Psoas muscle (tissue), 7 donors: ENCODE measurements at regions not wholly inside any gene's neighbourhood (a gene's known extent, or its start where the extent isn't known, plus 50 kb on each side); places are given as distances from the start of the nearest gene placed in this dataset.

ENCODE experiments used
- ATAC-seq, 4 donors: fragments of 200-7000 bp; cut with Tn5 transposase; one replicate each; pipeline ENCODE4 v1.9.1; 2020; ENCODE audit warnings: moderate library complexity in 3 of 4, mild to moderate bottlenecking in 2 of 4
- DNase-seq, 2 donors: peaks; one replicate each; pipeline ENCODE4 v3.0.0-alpha.2; 2020
- H3K27ac ChIP-seq: fragments of 200-600 bp; one replicate; pipeline ENCODE4 v1.8.0; 2022
- H3K27me3 ChIP-seq, 3 donors: fragments of 200-600 bp in 1 of 3; one replicate each; pipeline versions ENCODE4 v1.6.1 to v1.8.0; 2013 to 2022; ENCODE audit warnings: low read length in 2 of 3, mild to moderate bottlenecking in 2 of 3, moderate library complexity in 1 of 3; ENCODE audit not compliant: insufficient read depth in 3 of 3
- H3K36me3 ChIP-seq, 2 donors: fragments of 200-600 bp in 1 of 2; one replicate each; pipeline versions ENCODE4 v1.6.1 to v1.8.0; 2013 to 2022; ENCODE audit warnings: low read depth in 1 of 2, mild to moderate bottlenecking in 1 of 2, moderate library complexity in 1 of 2; ENCODE audit not compliant: insufficient read depth in 1 of 2
- H3K4me1 ChIP-seq: fragments of 200-600 bp; one replicate; pipeline ENCODE4 v1.8.0; 2022
- H3K4me3 ChIP-seq: fragments of 200-600 bp; one replicate; pipeline ENCODE4 v1.8.0; 2022; ENCODE audit warnings: mild to moderate bottlenecking
- H3K9me3 ChIP-seq: fragments of 200-600 bp; one replicate; pipeline ENCODE4 v1.8.0; 2022
- WGBS, 3 donors: extraction: QIAGEN DNeasy Blood & Tissue Kit; methylation state at CpG; one replicate each; pipeline versions ENCODE4 v1.1.6 to v1.1.7; 2013; 5-methylcytosine and 5-hydroxymethylcytosine counted together
- intact Hi-C, 2 donors: fragments of 100-400 bp; cut with DNase I; formaldehyde crosslinking; loops; one replicate each; pipeline versions ENCODE4 v1.11.0 to v1.14.2; 2022
- TF ChIP-seq, protein P1 (sequence below): fragments of 200-600 bp; IDR thresholded peaks from one replicate; pipeline ENCODE4 v1.8.0; 2022; ENCODE audit warnings: antibody characterized with exemption
- donor health status: healthy with polysubstance abuse.
- donor health status: DM: no; HTN: no; CAD: no; lungs with moderate emphysema.
- donor health status: Bipolar disorder and iron deficiency.
- donor health status: healthy.
- donor health status: DM: yes; HTN: yes; CAD: no.
- donor health status: DM: no; HTN: no; CAD: no.
- donor health status: DM: yes; HTN: yes; CAD: no.

DNA sequence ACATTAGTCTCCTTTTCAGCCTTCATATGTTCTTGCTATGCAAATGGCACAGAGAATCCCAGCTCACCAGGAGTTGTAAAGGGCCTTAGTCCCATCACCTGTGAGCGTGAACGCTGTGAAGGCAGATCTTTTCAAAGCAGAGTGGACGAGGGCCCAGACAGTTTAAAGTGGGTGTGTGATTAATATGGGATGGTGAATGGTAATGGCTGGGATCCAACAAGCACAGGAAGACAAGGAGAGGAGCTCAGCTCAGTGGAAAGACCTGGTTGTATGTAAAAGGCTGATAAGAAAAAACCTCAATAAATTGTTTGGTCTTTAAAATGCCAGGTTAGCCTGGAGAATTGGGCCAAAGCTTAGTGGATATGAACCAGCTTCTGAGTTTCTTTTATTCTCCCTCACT lies 326.2 kb downstream of the NYAP2 start:
- intact Hi-C loops: no loop called here
- Histone ChIP-seq H3K4me1 (no peaks in the 10 kb centered on the region), H3K36me3 (no peaks in the 10 kb centered on the region), H3K27ac (no peak overlapping the region), H3K9me3 (no peaks in the 10 kb centered on the region), H3K4me3 (no peak overlapping the region), H3K27me3 (no peaks in the 10 kb centered on the region)
- DNase-seq (no peak), ATAC-seq (no peak)
- TF ChIP-seq, protein P1, sequence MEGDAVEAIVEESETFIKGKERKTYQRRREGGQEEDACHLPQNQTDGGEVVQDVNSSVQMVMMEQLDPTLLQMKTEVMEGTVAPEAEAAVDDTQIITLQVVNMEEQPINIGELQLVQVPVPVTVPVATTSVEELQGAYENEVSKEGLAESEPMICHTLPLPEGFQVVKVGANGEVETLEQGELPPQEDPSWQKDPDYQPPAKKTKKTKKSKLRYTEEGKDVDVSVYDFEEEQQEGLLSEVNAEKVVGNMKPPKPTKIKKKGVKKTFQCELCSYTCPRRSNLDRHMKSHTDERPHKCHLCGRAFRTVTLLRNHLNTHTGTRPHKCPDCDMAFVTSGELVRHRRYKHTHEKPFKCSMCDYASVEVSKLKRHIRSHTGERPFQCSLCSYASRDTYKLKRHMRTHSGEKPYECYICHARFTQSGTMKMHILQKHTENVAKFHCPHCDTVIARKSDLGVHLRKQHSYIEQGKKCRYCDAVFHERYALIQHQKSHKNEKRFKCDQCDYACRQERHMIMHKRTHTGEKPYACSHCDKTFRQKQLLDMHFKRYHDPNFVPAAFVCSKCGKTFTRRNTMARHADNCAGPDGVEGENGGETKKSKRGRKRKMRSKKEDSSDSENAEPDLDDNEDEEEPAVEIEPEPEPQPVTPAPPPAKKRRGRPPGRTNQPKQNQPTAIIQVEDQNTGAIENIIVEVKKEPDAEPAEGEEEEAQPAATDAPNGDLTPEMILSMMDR: no peak
- 71 to 77% (median 75%) methylated on average over 3 of the region's 3 CpGs for WGBS, 3 donors
